GM12878 (cell line): ENCODE measurements at regions not wholly inside any gene's neighbourhood (a gene's known extent, or its start where the extent isn't known, plus 50 kb on each side); places are given as distances from the start of the nearest gene placed in this dataset.

Experiments
- ATAC-seq: fragments of 200-7000 bp; cut with Tn5 transposase; 3 replicates; pipeline ENCODE4 v1.9.1; 2020; ENCODE audit warnings: mild to moderate bottlenecking, moderate library complexity
- BruUV-seq: library from RNA; stranded (reverse); fragments of 400-500 nt; replicated peaks from 2 replicates; lab custom pipeline; 2021; lab: Mats Ljungman, UMichigan
- CTCF ChIA-PET: fragments of 300-600 bp; sonication (Branson Sonifier 250); formaldehyde crosslinking; extraction: SDS; loops from one replicate; lab custom pipeline; 2021; ENCODE audit warnings: inconsistent platforms; lab: Yijun Ruan, JAX
- POLR2A ChIA-PET: fragments of 350-600 bp; formaldehyde crosslinking; extraction: SDS; loops from one replicate; lab custom pipeline; 2021; ENCODE audit warnings: inconsistent platforms; lab: Charles Lee
- RAD21 ChIA-PET: fragments of 300-600 bp; sonication (Branson Sonifier 250); formaldehyde crosslinking; loops from one replicate; lab custom pipeline; 2023; ENCODE audit warnings: antibody characterized with exemption; ENCODE audit not compliant: unreplicated experiment; lab: Charles Lee
- SMC1A ChIA-PET: fragments of 300-600 bp; sonication (Branson Sonifier 250); formaldehyde crosslinking; loops from one replicate; lab custom pipeline; 2023; ENCODE audit not compliant: unreplicated experiment, uncharacterized antibody; lab: Charles Lee
- DNase-seq: peaks from one replicate; pipeline ENCODE4 v3.0.0-alpha.2; 2011; ENCODE audit warnings: low read depth, low spot score
- FAIRE-seq: peaks from 3 replicates; lab custom pipeline; 2011; peaks lifted over from hg19 to GRCh38; lab: Jason Lieb, UNC
- H2AFZ ChIP-seq: 2 replicates; pipeline ENCODE4 v1.6.0; 2011; ENCODE audit warnings: low read depth, low read length, control low read depth; ENCODE audit not compliant: control insufficient read depth
- H3K27ac ChIP-seq: 2 replicates; pipeline ENCODE4 v1.5.1; 2011; ENCODE audit warnings: control low read depth; ENCODE audit not compliant: control insufficient read depth, insufficient read depth
- H3K27me3 ChIP-seq, 2 experiments: replicated peaks in 1 of 2; 2 replicates each; pipeline versions ENCODE4 v1.6.0 to v1.6.1; 2011; ENCODE audit warnings: low read length in 1 of 2; ENCODE audit not compliant: control insufficient read depth in 2 of 2, insufficient read depth in 2 of 2
- H3K36me3 ChIP-seq, 2 experiments: 2 replicates each; pipeline ENCODE4 v1.5.1; 2011; ENCODE audit warnings: low read length in 1 of 2; ENCODE audit not compliant: control insufficient read depth in 2 of 2, insufficient read depth in 2 of 2
- H3K4me1 ChIP-seq: 2 replicates; pipeline ENCODE4 v1.6.1; 2011; ENCODE audit warnings: mild to moderate bottlenecking, low read length, moderate library complexity, mixed read lengths; ENCODE audit not compliant: control insufficient read depth, insufficient read depth
- H3K4me2 ChIP-seq: 2 replicates; pipeline ENCODE4 v1.6.0; 2011; ENCODE audit warnings: control low read depth; ENCODE audit not compliant: control insufficient read depth, insufficient read depth
- H3K4me3 ChIP-seq: fragments of 200-600 bp; sonication (generic); 2 replicates; pipeline ENCODE4 v1.5.1; 2016
- H3K79me2 ChIP-seq: 2 replicates; pipeline ENCODE4 v1.6.0; 2011; ENCODE audit warnings: low read length; ENCODE audit not compliant: control insufficient read depth, insufficient read depth
- H3K9ac ChIP-seq: 2 replicates; pipeline ENCODE4 v1.8.0; 2011; ENCODE audit warnings: low read length, control low read depth, mixed read lengths; ENCODE audit not compliant: control insufficient read depth, insufficient read depth
- H3K9me3 ChIP-seq: replicated peaks from 3 replicates; pipeline ENCODE4 v1.5.1; 2011; ENCODE audit warnings: mild to moderate bottlenecking, low read length; ENCODE audit not compliant: control insufficient read depth, insufficient read depth
- H4K20me1 ChIP-seq: 2 replicates; pipeline ENCODE4 v1.6.0; 2011; ENCODE audit not compliant: control insufficient read depth, insufficient read depth
- EED ChIP-seq: sonication (generic); IDR thresholded peaks from 2 replicates; pipeline ENCODE4 v1.6.1; 2016; ENCODE audit warnings: antibody characterized with exemption, low read depth
- EP300 ChIP-seq, 2 experiments: fragments of 150-350 bp in 1 of 2; IDR thresholded peaks; 2 replicates each; pipeline ENCODE4 v1.6.1; 2011 to 2012; ENCODE audit warnings: low read depth in 2 of 2, low read length in 2 of 2, borderline replicate concordance in 1 of 2, improper control_type of control experiment in 1 of 2, inconsistent platforms in 1 of 2; ENCODE audit not compliant: control insufficient read depth in 1 of 2
- FOXK2 ChIP-seq: fragments of 450-650 bp; IDR thresholded peaks from 2 replicates; pipeline ENCODE4 v1.6.1; 2017; ENCODE audit warnings: mild to moderate bottlenecking, moderate library complexity
- MEF2A ChIP-seq: IDR thresholded peaks from 2 replicates; pipeline ENCODE4 v1.6.1; 2011; ENCODE audit warnings: low read depth, mild to moderate bottlenecking, low read length, moderate library complexity; ENCODE audit not compliant: insufficient read depth
- NFYA ChIP-seq: IDR thresholded peaks from 2 replicates; pipeline ENCODE4 v1.6.1; 2011; ENCODE audit warnings: low read depth, mild to moderate bottlenecking, low read length, improper control_type of control experiment, borderline replicate concordance
- ZSCAN29 ChIP-seq: fragments of 450-650 bp; IDR thresholded peaks from 2 replicates; pipeline ENCODE4 v1.6.1; 2017; ENCODE audit warnings: mild to moderate bottlenecking, moderate library complexity
- WGBS: methylation state at CpG from one replicate; pipeline ENCODE4 v1.1.6; 2016; ENCODE audit warnings: low lambda C conversion rate; ENCODE audit not compliant: insufficient replicate concordance, insufficient coverage; ENCODE audit errors: missing lambda C conversion rate; 5-methylcytosine and 5-hydroxymethylcytosine counted together
- in situ Hi-C: fragments of 300-500 bp; cut with MboI; formaldehyde crosslinking; loops from 9 replicates; pipeline ENCODE4 v1.14.3; 2018; ENCODE audit warnings: mixed read lengths
- intact Hi-C: fragments of 100-400 bp; cut with micrococcal nuclease; formaldehyde crosslinking; loops from one replicate; pipeline ENCODE4 v1.14.2; 2022; ENCODE audit not compliant: unreplicated experiment
- TF ChIP-seq, protein P1 (sequence below): fragments of 450-650 bp; IDR thresholded peaks from 2 replicates; pipeline ENCODE4 v1.6.1; 2018; ENCODE audit warnings: mild to moderate bottlenecking, low read depth, moderate library complexity; ENCODE audit not compliant: partially characterized antibody

DNA sequence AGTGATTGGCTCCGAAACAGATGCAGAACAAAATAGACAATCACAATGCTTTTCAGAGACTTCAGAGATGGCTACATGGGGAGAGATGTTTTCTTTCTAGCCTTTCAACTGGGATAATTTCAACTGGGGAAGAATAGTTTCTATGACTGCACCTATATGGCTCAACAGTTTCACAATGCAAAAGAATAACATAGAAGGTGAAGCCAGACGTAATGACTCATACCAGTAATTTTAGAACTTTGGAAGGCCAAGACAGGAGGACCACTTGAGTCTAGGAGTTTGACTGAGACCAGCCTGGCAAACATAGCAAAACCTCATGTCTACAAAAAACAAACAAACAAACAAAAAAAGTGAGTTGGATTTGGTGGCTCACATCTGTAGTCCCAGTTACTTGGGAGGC is 180.2 kb upstream of the CHL1 start:
- Histone ChIP-seq H3K27me3 (no peaks in the 10 kb centered on the region), H3K4me2 (no peak overlapping the region), H4K20me1 (no peaks in the 10 kb centered on the region), H3K79me2 (no peaks in the 10 kb centered on the region), H3K27ac (no peak overlapping the region), H3K36me3 (no peaks in the 10 kb centered on the region), H3K9me3 (no peaks in the 10 kb centered on the region), H3K9ac (no peak overlapping the region), H2AFZ (no peak overlapping the region), H3K4me3 (no peak overlapping the region), H3K4me1 (no peaks in the 10 kb centered on the region)
- no peak for DNase-seq
- SMC1A ChIA-PET, result no interaction called here
- in situ Hi-C loops, result no loop called here
- CTCF ChIA-PET, result interaction anchor here (1.0 kb wide), 1 partner anchor 338 kb away, joined by 3 read pairs; no protein-coding TSS in a partner anchor
- ATAC-seq, result no peak
- 0% methylated on average over 2 of the region's 2 CpGs for WGBS
- intact Hi-C loops, result no loop called here
- FAIRE-seq, result no peak
- RAD21 ChIA-PET, result no interaction called here
- BruUV-seq, result no TSS peak
- TF ChIP-seq NFYA, result no peak
- no peak for TF ChIP-seq ZSCAN29
- no peak for TF ChIP-seq EED
- TF ChIP-seq EP300 (IDR thresholded peaks at IDR 0.05; ENCODE audit: borderline replicate concordance in 1 of 2, control insufficient read depth in 1 of 2, low read depth in 2 of 2, low read length in 2 of 2), result no peak
- TF ChIP-seq, protein P1, sequence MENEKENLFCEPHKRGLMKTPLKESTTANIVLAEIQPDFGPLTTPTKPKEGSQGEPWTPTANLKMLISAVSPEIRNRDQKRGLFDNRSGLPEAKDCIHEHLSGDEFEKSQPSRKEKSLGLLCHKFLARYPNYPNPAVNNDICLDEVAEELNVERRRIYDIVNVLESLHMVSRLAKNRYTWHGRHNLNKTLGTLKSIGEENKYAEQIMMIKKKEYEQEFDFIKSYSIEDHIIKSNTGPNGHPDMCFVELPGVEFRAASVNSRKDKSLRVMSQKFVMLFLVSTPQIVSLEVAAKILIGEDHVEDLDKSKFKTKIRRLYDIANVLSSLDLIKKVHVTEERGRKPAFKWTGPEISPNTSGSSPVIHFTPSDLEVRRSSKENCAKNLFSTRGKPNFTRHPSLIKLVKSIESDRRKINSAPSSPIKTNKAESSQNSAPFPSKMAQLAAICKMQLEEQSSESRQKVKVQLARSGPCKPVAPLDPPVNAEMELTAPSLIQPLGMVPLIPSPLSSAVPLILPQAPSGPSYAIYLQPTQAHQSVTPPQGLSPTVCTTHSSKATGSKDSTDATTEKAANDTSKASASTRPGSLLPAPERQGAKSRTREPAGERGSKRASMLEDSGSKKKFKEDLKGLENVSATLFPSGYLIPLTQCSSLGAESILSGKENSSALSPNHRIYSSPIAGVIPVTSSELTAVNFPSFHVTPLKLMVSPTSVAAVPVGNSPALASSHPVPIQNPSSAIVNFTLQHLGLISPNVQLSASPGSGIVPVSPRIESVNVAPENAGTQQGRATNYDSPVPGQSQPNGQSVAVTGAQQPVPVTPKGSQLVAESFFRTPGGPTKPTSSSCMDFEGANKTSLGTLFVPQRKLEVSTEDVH, result no peak
- TF ChIP-seq, all 136 proteins: peak for 0
- POLR2A ChIA-PET, result no interaction called here

DNA sequence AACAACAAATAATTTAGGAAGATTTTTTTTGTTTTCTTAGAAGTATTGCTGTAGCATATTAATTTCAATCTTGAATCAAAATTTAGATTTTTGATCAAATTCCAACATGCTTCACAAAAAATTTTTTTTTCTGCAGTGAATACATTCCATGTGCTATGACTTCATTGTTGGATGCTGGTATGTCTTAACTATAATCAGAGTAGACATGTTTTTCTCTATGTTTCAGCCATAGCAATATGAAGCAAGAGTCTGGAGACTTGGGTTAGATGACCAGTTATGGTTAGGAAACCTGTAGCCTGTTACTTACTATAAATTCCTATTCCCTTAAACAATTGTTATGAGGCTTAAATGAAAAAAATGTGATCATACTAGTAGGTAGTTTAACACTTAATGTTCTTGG is 176.1 kb upstream of the CHL1 start:
- intact Hi-C loops (no loop called here), in situ Hi-C loops (no loop called here)
- ATAC-seq (no peak), FAIRE-seq (no peak), DNase-seq (no peak)
- Histone ChIP-seq H2AFZ (no peak overlapping the region), H3K27ac (no peak overlapping the region), H3K9me3 (no peaks in the 10 kb centered on the region), H3K36me3 (no peaks in the 10 kb centered on the region), H3K4me3 (no peak overlapping the region), H3K4me2 (no peak overlapping the region), H3K27me3 (no peaks in the 10 kb centered on the region), H3K4me1 (no peaks in the 10 kb centered on the region), H3K79me2 (no peaks in the 10 kb centered on the region), H4K20me1 (no peaks in the 10 kb centered on the region), H3K9ac (no peak overlapping the region)
- ChIA-PET RAD21 (no interaction called here), SMC1A (no interaction called here), POLR2A (no interaction called here), CTCF (interaction anchor here (1.6 kb wide), 1 partner anchor 334 kb away, joined by 7 read pairs; no protein-coding TSS in a partner anchor)
- no peak for TF ChIP-seq FOXK2
- TF ChIP-seq MEF2A, result no peak
- no TSS peak for BruUV-seq
